Thoracic aorta (tissue), 2 donors: ENCODE measurements at regions not wholly inside any gene's neighbourhood (a gene's known extent, or its start where the extent isn't known, plus 50 kb on each side); places are given as distances from the start of the nearest gene placed in this dataset.

Source experiments
- ATAC-seq: fragments of 150-250 bp; one replicate; pipeline ENCODE4 v1.8.0; 2017; ENCODE audit warnings: low read depth; ENCODE audit not compliant: insufficient number of reproducible peaks, low FRiP score
- DNase-seq: peaks from one replicate; pipeline ENCODE4 v3.0.0-alpha.2; 2020; ENCODE audit warnings: low spot score
- H3K27ac ChIP-seq, 2 donors: fragments of 200-600 bp; sonication (generic); 1 replicate in 1 of 2; 2 replicates in 1 of 2; pipeline ENCODE4 v1.5.1; 2016; ENCODE audit warnings: mild to moderate bottlenecking in 2 of 2, moderate library complexity in 2 of 2
- H3K27me3 ChIP-seq: fragments of 200-600 bp; sonication (generic); replicated peaks from 2 replicates; pipeline ENCODE4 v1.6.0; 2016; ENCODE audit warnings: mild to moderate bottlenecking; ENCODE audit not compliant: insufficient read depth
- H3K36me3 ChIP-seq: fragments of 200-600 bp; sonication (generic); one replicate; pipeline ENCODE4 v1.5.1; 2016
- H3K4me1 ChIP-seq, 2 donors: fragments of 200-600 bp; sonication (generic); 1 replicate in 1 of 2; 2 replicates in 1 of 2; pipeline versions ENCODE4 v1.5.1 to v1.6.0; 2016; ENCODE audit warnings: low read depth in 2 of 2, mild to moderate bottlenecking in 1 of 2; ENCODE audit not compliant: control insufficient read depth in 1 of 2
- H3K4me3 ChIP-seq: fragments of 200-600 bp; sonication (generic); 2 replicates; pipeline ENCODE4 v1.5.1; 2016; ENCODE audit warnings: mild to moderate bottlenecking
- H3K9me3 ChIP-seq: fragments of 200-600 bp; sonication (generic); 2 replicates; pipeline ENCODE4 v1.5.1; 2016
- CTCF ChIP-seq: fragments of 200-600 bp; sonication (generic); IDR thresholded peaks from one replicate; pipeline ENCODE4 v1.5.1; 2019; ENCODE audit warnings: antibody characterized with exemption

- ATAC-seq (no peak), DNase-seq (no peak)
- H3K27me3 ChIP-seq = no peaks in the 10 kb centered on the region
- no peak for TF ChIP-seq CTCF
- H3K27ac ChIP-seq = no peak overlapping the region
- no peak overlapping the region for H3K4me3 ChIP-seq
- H3K36me3 ChIP-seq = no peaks in the 10 kb centered on the region
- H3K4me1 ChIP-seq = peaks cover 5 to 6% of the 10 kb centered on the region in 2 donors
- H3K9me3 ChIP-seq = no peaks in the 10 kb centered on the region
Observed at GRCh38 chr21:34018910-34019309, 54.5 kb upstream of the MRPS6 start.

- no peak for TF ChIP-seq CTCF
- Histone ChIP-seq H3K27ac (no peak overlapping the region), H3K9me3 (no peaks in the 10 kb centered on the region), H3K4me1 (peaks cover 4% of the 10 kb centered on the region in 2 donors), H3K36me3 (no peaks in the 10 kb centered on the region), H3K27me3 (no peaks in the 10 kb centered on the region), H3K4me3 (no peak overlapping the region)
- ATAC-seq (no peak), DNase-seq (no peak)
Observed at GRCh38 chr21:34018185-34018584, 55.2 kb upstream of the MRPS6 start.

- no peak for TF ChIP-seq CTCF
- H3K9me3 ChIP-seq = no peaks in the 10 kb centered on the region
- H3K27me3 ChIP-seq = no peaks in the 10 kb centered on the region
- ATAC-seq = no peak
- H3K27ac ChIP-seq = no peak overlapping the region
- H3K4me3 ChIP-seq = no peak overlapping the region
- no peaks in the 10 kb centered on the region for H3K4me1 ChIP-seq
- no peak for DNase-seq
- no peaks in the 10 kb centered on the region for H3K36me3 ChIP-seq
Observed at GRCh38 chr21:34017039-34017961, 56.1 kb upstream of the MRPS6 start.

GRCh38 chr21:34012640-34013039, 60.7 kb upstream of the MRPS6 start:
- ATAC-seq (no peak), DNase-seq (no peak)
- Histone ChIP-seq H3K36me3 (no peaks in the 10 kb centered on the region), H3K4me3 (no peak overlapping the region), H3K9me3 (no peaks in the 10 kb centered on the region), H3K27me3 (no peaks in the 10 kb centered on the region), H3K27ac (no peak overlapping the region), H3K4me1 (no peaks in the 10 kb centered on the region)
- TF ChIP-seq CTCF = no peak

- no peak overlapping the region for H3K4me3 ChIP-seq
- DNase-seq = no peak
- no peak for ATAC-seq
- H3K4me1 ChIP-seq = no peaks in the 10 kb centered on the region
- H3K36me3 ChIP-seq = no peaks in the 10 kb centered on the region
- H3K27me3 ChIP-seq = no peaks in the 10 kb centered on the region
- TF ChIP-seq CTCF = no peak
- H3K27ac ChIP-seq = no peak overlapping the region
- H3K9me3 ChIP-seq = no peaks in the 10 kb centered on the region
Observed at GRCh38 chr21:34011660-34012059, 61.7 kb upstream of the MRPS6 start.
